NCI-H524 treated with DMSO at 0.1 percent for 48 hours (cell line): ENCODE measurements at regions not wholly inside any gene's neighbourhood (a gene's known extent, or its start where the extent isn't known, plus 50 kb on each side); places are given as distances from the start of the nearest gene placed in this dataset.
"Not testable (repeated sequence)": the region's sequence is repeated elsewhere in the genome, so short reads cannot be mapped to it uniquely, and the experiment has no call there.

Experiments used
- DNase-seq: peaks from one replicate; lab custom pipeline; 2025; lab: John Stamatoyannopoulos, UW

DNA sequence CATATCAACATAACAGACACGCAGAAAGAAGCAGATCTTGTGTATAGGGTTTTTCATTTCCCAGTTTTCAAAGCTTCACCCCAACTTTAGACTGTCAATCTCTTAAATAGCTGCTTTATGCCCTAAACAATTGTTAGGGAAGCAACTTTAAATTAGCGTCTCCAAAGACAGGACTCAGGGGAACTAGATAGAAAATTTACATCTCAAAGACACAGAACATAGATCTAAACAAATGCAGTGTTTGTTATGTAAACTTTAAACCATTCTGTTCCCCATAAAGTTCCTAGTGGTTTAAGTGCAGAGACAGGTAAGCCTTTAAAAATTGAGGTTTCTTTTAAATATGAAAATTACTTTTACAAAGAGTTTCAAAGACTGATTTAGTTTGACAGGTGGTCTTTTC is 379.2 kb upstream of the GHITM start:
- no peak for DNase-seq

DNA sequence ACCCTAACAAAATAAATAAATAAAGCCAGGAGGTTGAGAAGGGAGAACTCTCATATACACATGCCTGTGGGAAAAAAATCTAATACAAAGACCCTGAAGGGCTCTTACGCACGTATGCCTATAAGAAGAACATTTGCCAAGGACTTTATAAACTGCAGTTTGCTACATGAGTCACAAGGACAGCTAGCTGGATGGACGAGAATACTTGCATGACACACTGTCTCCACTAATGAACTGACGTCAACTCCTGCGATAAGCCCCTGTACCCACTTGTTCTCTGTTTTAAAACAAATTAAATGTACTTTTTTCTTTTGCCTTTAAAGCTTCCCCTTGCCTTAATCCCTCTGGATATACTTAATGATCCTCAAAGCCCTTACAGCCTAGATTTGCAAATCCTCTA is 374.6 kb upstream of the GHITM start:
- DNase-seq = no peak

GRCh38 chr10:83765731-83766130 is 373.6 kb upstream of the GHITM start:
- no peak for DNase-seq

DNA sequence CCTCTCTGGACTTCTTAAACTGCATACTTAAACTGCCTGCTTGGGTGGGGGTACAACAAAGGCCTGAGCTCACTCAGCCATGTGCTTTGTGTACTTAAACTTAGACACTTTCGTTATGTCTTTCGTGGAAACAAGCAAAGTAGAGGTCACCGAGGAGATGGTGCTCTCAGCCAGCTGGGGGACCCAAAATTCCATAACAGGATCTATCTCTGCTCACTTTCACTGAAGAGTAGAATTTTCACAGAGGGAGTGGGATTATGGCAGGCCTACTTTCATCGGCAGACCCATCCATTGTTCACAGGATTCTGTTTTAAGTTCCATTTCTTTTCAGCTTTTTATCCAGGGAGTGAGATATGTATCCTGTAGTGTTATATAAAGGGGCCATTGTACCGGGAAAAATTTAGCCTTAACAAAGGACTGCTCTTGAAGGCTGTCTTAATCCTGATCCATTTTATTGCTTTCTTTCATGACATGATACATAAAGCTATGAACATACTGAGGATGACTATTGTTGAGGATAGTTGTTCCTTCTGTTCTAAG is 370.0 kb upstream of the GHITM start:
- no peak for DNase-seq

DNA sequence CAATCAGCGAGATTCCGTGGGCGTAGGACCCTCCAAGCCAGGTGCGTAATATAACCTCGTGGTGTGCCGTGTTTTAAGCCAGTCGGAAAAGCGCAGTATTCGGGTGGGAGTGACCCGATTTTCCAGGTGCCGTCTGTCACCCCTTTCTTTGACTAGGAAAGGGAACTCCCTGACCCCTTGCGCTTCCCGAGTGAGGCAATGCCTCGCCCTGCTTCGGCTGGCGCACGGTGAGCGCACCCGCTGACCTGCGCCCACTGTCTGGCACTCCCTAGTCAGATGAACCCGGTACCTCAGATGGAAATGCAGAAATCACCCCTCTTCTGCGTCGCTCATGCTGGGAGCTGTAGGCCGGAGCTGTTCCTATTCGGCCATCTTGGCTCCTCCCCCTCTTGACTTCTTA is 352.6 kb upstream of the GHITM start:
- DNase-seq = not testable (repeated sequence)

DNA sequence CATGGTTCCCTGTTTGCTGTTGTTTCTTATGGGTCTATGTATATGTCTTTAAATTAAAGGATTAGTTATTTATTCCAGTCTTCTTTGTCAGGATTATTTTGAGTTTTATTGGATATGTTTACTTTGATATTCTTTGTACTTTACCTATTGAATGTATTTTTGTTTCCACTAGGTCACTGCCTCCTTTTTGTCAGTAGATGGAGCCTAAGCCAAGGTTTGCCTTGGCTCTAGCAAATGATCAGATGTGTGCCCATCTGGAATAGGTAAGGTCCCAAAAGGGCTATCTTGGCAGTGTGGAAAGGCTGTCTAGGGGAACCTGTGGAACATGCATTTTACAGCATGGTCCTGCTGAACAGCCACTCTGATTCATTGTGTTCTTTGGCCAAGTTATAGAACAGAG is 337.3 kb upstream of the GHITM start:
- no peak for DNase-seq

DNA sequence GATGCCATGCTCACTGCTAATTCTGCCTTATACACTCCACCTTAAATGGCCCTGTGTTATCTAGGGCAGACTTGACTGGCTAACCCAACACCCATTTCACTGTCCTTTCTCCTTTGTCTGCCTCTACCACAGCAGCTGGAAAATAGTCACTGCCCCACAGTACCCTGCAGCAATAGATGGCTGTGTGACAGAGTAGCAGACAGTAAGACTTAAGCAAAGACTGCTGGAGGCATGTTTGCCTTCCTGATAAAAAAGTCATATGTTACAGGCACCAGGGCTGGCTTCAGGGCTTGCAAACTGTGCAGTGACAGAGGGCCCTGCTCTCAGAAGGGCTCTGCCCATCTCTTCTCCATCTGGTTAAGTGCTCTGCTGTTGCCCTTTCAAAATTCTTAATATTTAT is 332.6 kb upstream of the GHITM start:
- no peak for DNase-seq

DNA sequence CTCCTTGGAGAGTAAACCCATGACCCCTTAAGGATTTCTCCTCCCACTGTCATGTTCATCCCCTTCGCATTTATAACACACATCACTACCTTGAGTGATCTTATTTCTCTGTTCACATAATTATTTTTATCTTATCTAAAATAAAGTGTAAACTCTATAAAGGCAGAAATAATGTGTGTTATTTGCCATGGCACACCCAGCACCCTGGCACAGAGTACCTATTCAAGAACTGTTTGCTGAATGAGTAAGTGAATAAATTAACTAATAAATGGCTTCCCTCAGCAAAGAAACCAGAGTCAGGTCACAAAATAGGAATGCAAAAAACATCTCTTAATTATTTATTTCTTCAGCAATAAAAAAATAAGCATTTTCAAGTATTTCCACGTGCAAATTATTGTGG is 330.3 kb upstream of the GHITM start:
- no peak for DNase-seq

DNA sequence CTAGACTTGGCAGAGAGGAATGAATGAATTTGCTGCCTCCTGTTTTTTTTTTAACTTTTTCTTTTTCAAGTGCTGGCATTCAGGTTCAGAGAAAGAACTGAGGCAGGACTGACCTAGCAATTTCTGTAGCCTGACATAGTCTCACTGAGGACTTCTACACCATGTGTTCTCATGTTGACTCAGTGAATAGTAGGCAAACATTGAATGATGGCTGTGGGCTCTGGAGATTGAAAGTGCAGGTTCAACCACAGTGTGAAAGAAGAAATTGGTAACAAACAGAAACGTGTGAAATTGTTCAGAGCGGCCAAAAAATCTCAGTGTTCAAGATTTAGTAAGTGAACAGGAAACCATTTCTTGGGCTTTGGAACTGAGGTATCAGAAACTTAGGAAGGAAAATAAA is 322.4 kb upstream of the GHITM start:
- no peak for DNase-seq

- DNase-seq = no peak
Observed at GRCh38 chr10:83817797-83818196, 321.5 kb upstream of the GHITM start.

GRCh38 chr10:83819609-83820008 is 319.7 kb upstream of the GHITM start:
- DNase-seq = no peak

- DNase-seq = no peak
Observed at GRCh38 chr10:83820033-83820432, 319.3 kb upstream of the GHITM start.

DNA sequence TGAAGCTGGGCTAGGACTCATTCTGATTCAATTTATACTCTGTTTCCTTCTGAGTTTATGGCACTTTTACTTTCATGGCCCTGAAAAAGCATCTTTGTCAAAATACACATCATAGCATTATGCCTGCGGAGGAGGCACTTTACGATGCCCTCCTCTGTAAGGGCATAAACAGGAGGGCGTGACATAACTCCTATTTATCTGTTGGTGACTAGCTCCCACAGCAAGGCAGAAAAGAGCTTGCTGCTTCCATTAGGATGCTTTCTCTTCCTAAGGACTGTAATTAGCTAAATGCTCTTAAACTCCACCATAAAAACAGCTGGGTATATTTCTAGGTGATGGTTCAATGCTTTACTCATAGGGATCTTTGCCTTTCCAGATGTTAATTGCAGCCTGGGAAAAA is 315.2 kb upstream of the GHITM start:
- no peak for DNase-seq

- DNase-seq = no peak
Observed at GRCh38 chr10:83834096-83834495, 305.2 kb upstream of the GHITM start.

GRCh38 chr10:83835945-83836745 is 303.2 kb upstream of the GHITM start:
- no peak for DNase-seq

- DNase-seq = no peak
Observed at GRCh38 chr10:83848677-83849076, 290.6 kb upstream of the GHITM start.

DNA sequence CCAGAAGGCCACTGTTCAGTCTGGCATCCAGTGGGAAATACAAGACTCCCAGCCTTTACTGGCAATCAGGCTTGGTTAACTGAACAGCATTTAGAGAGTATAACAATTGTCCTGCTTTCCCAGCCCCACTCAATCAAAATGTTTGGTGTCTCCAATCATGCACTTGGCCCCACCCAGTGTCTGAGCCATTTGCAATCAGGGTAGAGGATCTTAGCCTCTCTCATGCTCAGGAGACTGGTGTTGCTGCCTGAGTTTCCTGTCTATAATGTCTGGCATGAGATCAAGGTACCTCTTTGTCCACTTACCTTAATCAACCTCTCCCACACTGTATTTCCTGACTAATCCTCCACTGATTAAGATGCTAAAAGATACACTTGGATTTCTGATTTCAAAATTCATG is 290.2 kb upstream of the GHITM start:
- DNase-seq = no peak

GRCh38 chr10:83852146-83852545 is 287.2 kb upstream of the GHITM start:
- no peak for DNase-seq

GRCh38 chr10:83862723-83863122 is 276.6 kb upstream of the GHITM start:
- no peak for DNase-seq

DNA sequence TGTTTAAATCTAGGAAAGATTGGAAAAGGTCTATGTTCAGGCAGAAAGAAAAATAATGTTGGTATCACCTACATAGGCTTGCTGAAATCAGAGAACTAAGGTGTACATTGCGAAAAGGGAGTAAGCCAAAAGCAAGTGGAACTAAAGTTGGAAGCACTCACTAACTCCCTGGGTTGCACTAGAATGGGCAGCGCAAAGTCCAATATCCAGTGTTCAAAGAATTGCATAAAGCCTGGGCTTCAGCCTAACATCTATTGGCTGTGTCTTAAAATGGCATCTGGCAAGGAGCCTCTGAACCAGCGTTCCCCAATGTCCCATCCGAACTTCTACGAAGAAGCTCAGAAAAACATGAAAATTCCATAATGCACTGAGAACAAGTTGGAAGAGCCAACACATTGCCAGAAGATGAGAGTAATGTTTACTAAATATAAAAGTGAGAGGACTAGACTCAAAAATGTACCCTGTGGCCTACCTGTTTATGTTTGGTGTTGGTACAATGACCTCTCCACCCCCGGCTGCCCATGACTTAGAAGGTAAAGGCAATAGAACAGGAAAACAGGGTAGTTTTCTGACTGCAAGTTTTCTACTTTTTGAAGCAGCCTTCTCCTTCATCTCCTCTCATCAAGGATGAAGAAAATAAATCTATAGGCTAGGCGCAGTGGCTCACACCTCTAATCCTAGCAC is 275.9 kb upstream of the GHITM start:
- no peak for DNase-seq

- no peak for DNase-seq
Observed at GRCh38 chr10:83869898-83870297, 269.4 kb upstream of the GHITM start.

DNA sequence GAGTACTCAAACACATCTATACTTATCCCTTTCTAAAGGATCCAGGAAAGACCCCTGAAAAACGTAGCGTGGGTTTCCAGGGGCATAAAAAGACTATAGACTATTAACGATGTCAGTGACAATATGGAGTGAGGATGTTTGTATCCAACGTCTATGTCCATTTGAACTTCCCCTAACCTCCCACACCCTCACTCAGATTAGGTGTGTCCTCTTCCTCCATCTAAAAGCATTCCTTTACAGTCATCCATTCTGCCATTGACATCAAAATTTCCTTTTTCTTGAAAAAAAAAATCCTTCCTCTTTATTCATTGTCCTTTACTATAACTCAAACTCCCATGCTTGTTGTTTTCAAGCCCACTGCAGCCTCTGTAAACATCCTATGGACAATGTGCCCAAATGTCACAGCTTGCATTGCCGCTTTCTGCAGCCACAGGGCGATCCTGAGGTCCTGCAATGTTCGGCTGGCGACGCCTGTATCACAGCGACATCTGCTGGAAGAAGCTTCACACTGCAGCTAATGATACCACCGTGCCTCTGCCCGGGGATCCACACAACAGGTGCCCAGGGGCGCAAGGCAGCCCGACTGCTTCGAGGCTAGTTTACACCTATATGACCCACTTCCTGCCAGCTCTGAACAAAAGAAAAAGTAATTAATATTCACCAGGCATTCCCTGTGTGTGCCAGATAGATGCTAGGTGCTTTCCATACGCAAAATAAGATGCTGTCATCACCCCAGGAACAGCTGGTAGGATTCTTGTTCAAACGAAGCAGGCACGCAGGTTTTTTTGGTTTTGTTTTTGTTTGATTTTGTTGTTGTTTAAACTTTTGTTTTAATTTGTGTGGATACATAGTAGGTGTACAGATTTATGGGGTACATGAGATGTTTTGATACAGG is 267.9 kb upstream of the GHITM start:
- DNase-seq = no peak
